Keratinocyte (primary cell): ENCODE measurements at regions not wholly inside any gene's neighbourhood (a gene's known extent, or its start where the extent isn't known, plus 50 kb on each side); places are given as distances from the start of the nearest gene placed in this dataset.
"Not testable (repeated sequence)": the region's sequence is repeated elsewhere in the genome, so short reads cannot be mapped to it uniquely, and the experiment has no call there.

Experiments used
- DNase-seq: peaks from one replicate; pipeline ENCODE4 v3.0.0-alpha.2; 2011; ENCODE audit warnings: low read depth, missing footprints, low spot score
- FAIRE-seq: peaks from 2 replicates; lab custom pipeline; 2011; peaks lifted over from hg19 to GRCh38; lab: Jason Lieb, UNC
- H2AFZ ChIP-seq: 2 replicates; pipeline ENCODE4 v1.6.0; 2012; ENCODE audit warnings: low read length, control low read depth, inconsistent platforms; ENCODE audit not compliant: control insufficient read depth
- H3K27ac ChIP-seq: 2 replicates; pipeline ENCODE4 v1.5.1; 2011; ENCODE audit warnings: low read length; ENCODE audit not compliant: control insufficient read depth, insufficient read depth
- H3K27me3 ChIP-seq: 3 replicates; pipeline ENCODE4 v1.6.0; 2011; ENCODE audit warnings: low read length; ENCODE audit not compliant: control insufficient read depth, insufficient read depth; ENCODE audit errors: extremely low read depth
- H3K36me3 ChIP-seq, 2 experiments: 2 replicates in 1 of 2; 3 replicates in 1 of 2; pipeline ENCODE4 v1.5.1; 2011; ENCODE audit warnings: low read length in 2 of 2, mild to moderate bottlenecking in 1 of 2; ENCODE audit not compliant: control insufficient read depth in 2 of 2, insufficient read depth in 2 of 2; ENCODE audit errors: extremely low read depth in 1 of 2
- H3K4me1 ChIP-seq: 3 replicates; pipeline ENCODE4 v1.5.1; 2011; ENCODE audit warnings: low read length; ENCODE audit not compliant: control insufficient read depth, insufficient read depth; ENCODE audit errors: extremely low read depth
- H3K4me2 ChIP-seq: 3 replicates; pipeline ENCODE4 v1.6.0; 2011; ENCODE audit warnings: low read depth, low read length; ENCODE audit not compliant: control insufficient read depth, insufficient read depth; ENCODE audit errors: extremely low read depth
- H3K4me3 ChIP-seq, 3 experiments: fragments of 200-600 bp in 1 of 3; sonication (generic) in 1 of 3; 2 replicates in 2 of 3; 3 replicates in 1 of 3; pipeline ENCODE4 v1.5.1; 2011 to 2016; ENCODE audit warnings: low read length in 3 of 3, mild to moderate bottlenecking in 3 of 3, control low read depth in 2 of 3, inconsistent platforms in 1 of 3, low read depth in 1 of 3, mixed read lengths in 1 of 3, mixed run types in 1 of 3, moderate library complexity in 1 of 3; ENCODE audit not compliant: control insufficient read depth in 2 of 3, insufficient read depth in 2 of 3; ENCODE audit errors: extremely low read depth in 1 of 3
- H3K79me2 ChIP-seq: 2 replicates; pipeline ENCODE4 v1.6.0; 2012; ENCODE audit warnings: low read length; ENCODE audit not compliant: control insufficient read depth, insufficient read depth
- H3K9ac ChIP-seq: 3 replicates; pipeline ENCODE4 v1.6.0; 2011; ENCODE audit warnings: low read length; ENCODE audit not compliant: control insufficient read depth, insufficient read depth; ENCODE audit errors: extremely low read depth
- H3K9me1 ChIP-seq: 3 replicates; pipeline ENCODE4 v1.6.0; 2011; ENCODE audit warnings: low read length; ENCODE audit not compliant: control insufficient read depth, insufficient read depth; ENCODE audit errors: extremely low read depth
- H3K9me3 ChIP-seq: 2 replicates; pipeline ENCODE4 v1.5.1; 2012; ENCODE audit warnings: low read depth, low read length; ENCODE audit not compliant: control insufficient read depth
- H4K20me1 ChIP-seq: 3 replicates; pipeline ENCODE4 v1.6.0; 2011; ENCODE audit warnings: low read length; ENCODE audit not compliant: control insufficient read depth, insufficient read depth; ENCODE audit errors: extremely low read depth
- CTCF ChIP-seq, 3 experiments: IDR thresholded peaks in 1 of 3; conservative IDR thresholded peaks in 1 of 3; optimal IDR thresholded peaks in 1 of 3; 2 replicates in 2 of 3; 3 replicates in 1 of 3; pipeline versions ENCODE3 to v1.5.1; 2011; ENCODE audit warnings: low read length in 3 of 3, mild to moderate bottlenecking in 3 of 3, moderate library complexity in 2 of 3, control low read depth in 1 of 3, inconsistent platforms in 1 of 3; ENCODE audit not compliant: insufficient read depth in 2 of 3; ENCODE audit errors: extremely low read depth in 1 of 3
- EZH2 ChIP-seq: IDR thresholded peaks from one replicate; pipeline ENCODE4 v1.6.1; 2012; ENCODE audit warnings: inconsistent platforms, mild to moderate bottlenecking, low read length, moderate library complexity
- dilution Hi-C: fragments of 300-500 bp; cut with MboI; formaldehyde crosslinking; loops from one replicate; pipeline ENCODE4 v1.7.0; 2020; ENCODE audit warnings: low sequenced_read_pairs; ENCODE audit not compliant: extremely low pct_ligation_motif_present

- no peak overlapping the region for H3K4me2 ChIP-seq
- no peaks in the 10 kb centered on the region for H4K20me1 ChIP-seq
- no peak overlapping the region for H3K27ac ChIP-seq
- H3K9ac ChIP-seq = no peak overlapping the region
- no peak overlapping the region for H3K4me3 ChIP-seq
- H3K36me3 ChIP-seq = no peaks in the 10 kb centered on the region
- no peaks in the 10 kb centered on the region for H3K79me2 ChIP-seq
- H3K9me3 ChIP-seq = peaks cover 2% of the 10 kb centered on the region
- no peak overlapping the region for H2AFZ ChIP-seq
- H3K27me3 ChIP-seq = no peaks in the 10 kb centered on the region
- TF ChIP-seq EZH2 (no peak), CTCF (optimal IDR thresholded peaks at IDR 0.05 in 1 of 3, IDR thresholded peaks at IDR 0.05 in 1 of 3, conservative IDR thresholded peaks at IDR 0.05 in 1 of 3; ENCODE audit: extremely low read depth in 1 of 3, insufficient read depth in 2 of 3, low read length in 3 of 3) (no peak)
- no peaks in the 10 kb centered on the region for H3K9me1 ChIP-seq
- no peak for FAIRE-seq
- dilution Hi-C loops = no loop called here
- H3K4me1 ChIP-seq = peaks cover 21% of the 10 kb centered on the region
- no peak for DNase-seq
Measured at GRCh38 chr1:31515936-31516335, 60.4 kb upstream of the TINAGL1 start.

GRCh38 chr1:31517301-31517700 lies 59.0 kb upstream of the TINAGL1 start:
- Histone ChIP-seq H3K27me3 (no peaks in the 10 kb centered on the region), H3K9me3 (peaks cover 2% of the 10 kb centered on the region), H3K9ac (no peak overlapping the region), H3K36me3 (no peaks in the 10 kb centered on the region), H3K4me3 (no peak overlapping the region), H3K79me2 (no peaks in the 10 kb centered on the region), H2AFZ (no peak overlapping the region), H3K27ac (no peak overlapping the region), H3K4me2 (no peak overlapping the region), H4K20me1 (no peaks in the 10 kb centered on the region), H3K4me1 (peaks cover 14% of the 10 kb centered on the region), H3K9me1 (no peaks in the 10 kb centered on the region)
- dilution Hi-C loops = no loop called here
- no peak for DNase-seq
- FAIRE-seq = no peak
- TF ChIP-seq CTCF (optimal IDR thresholded peaks at IDR 0.05 in 1 of 3, IDR thresholded peaks at IDR 0.05 in 1 of 3, conservative IDR thresholded peaks at IDR 0.05 in 1 of 3; ENCODE audit: extremely low read depth in 1 of 3, insufficient read depth in 2 of 3, low read length in 3 of 3) (no peak), EZH2 (no peak)

GRCh38 chr1:31517986-31518385 lies 58.3 kb upstream of the TINAGL1 start:
- dilution Hi-C loops, H2AFZ ChIP-seq, H3K9me3 ChIP-seq, H3K36me3 ChIP-seq, H3K4me2 ChIP-seq, H3K79me2 ChIP-seq, H3K27me3 ChIP-seq, DNase-seq, H3K9ac ChIP-seq, H3K9me1 ChIP-seq, H3K27ac ChIP-seq, H3K4me3 ChIP-seq, H4K20me1 ChIP-seq, FAIRE-seq: not testable (repeated sequence)
- H3K4me1 ChIP-seq = peaks cover 14% of the 10 kb centered on the region
